ENCODE measurements at regions not wholly inside any gene's neighbourhood (a gene's known extent, or its start where the extent isn't known, plus 50 kb on each side); places are given as distances from the start of the nearest gene placed in this dataset.

GRCh38 chr13:97753942-97754670 lies 199.4 kb upstream of the IPO5 start:
- H2AK5ac ChIP-seq (ENCODE audit: low read depth, low read length), result no peak overlapping the region
- no peaks in the 10 kb centered on the region for H3K4me1 ChIP-seq (ENCODE audit: control insufficient read depth, insufficient read depth, low read length)
- H3K9ac ChIP-seq (ENCODE audit: low read depth, low read length), result no peak overlapping the region
- WGBS, 2 experiments (ENCODE audit: extremely low coverage in 2 of 2, insufficient read length in 1 of 2), result no CpG with 5 or more reads among the region's 5 CpGs
- H3K9me1 ChIP-seq (ENCODE audit: insufficient read depth, low read length), result no peaks in the 10 kb centered on the region
- no peak overlapping the region for H2BK20ac ChIP-seq (ENCODE audit: low read depth, low read length)
- H3K27me3 ChIP-seq (ENCODE audit: control insufficient read depth, insufficient read depth, low read length), result peaks cover 3% of the 10 kb centered on the region; the same call in 1 of the 2 replicates
- H2BK5ac ChIP-seq (ENCODE audit: low read depth, low read length, poor library complexity, severe bottlenecking), result no peak overlapping the region
- no peak overlapping the region for H2BK120ac ChIP-seq (ENCODE audit: low read depth, low read length)
- H3K4me3 ChIP-seq (ENCODE audit: insufficient read depth, low read depth, low read length), result no peak overlapping the region
- TF ChIP-seq FOS (IDR thresholded peaks at IDR 0.05; ENCODE audit: low read depth, low read length), result no peak
- TF ChIP-seq, protein P1, sequence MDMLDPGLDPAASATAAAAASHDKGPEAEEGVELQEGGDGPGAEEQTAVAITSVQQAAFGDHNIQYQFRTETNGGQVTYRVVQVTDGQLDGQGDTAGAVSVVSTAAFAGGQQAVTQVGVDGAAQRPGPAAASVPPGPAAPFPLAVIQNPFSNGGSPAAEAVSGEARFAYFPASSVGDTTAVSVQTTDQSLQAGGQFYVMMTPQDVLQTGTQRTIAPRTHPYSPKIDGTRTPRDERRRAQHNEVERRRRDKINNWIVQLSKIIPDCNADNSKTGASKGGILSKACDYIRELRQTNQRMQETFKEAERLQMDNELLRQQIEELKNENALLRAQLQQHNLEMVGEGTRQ (IDR thresholded peaks at IDR 0.05; ENCODE audit: low read depth, low read length), result no peak
- H4K8ac ChIP-seq (ENCODE audit: low read depth in 2 of 2, low read length in 2 of 2), result no peak overlapping the region
- no peaks in the 10 kb centered on the region for H3K9me3 ChIP-seq (ENCODE audit: control insufficient read depth, insufficient read depth, low read length)
- H3K18ac ChIP-seq (ENCODE audit: low read depth, low read length), result no peak overlapping the region
- no peak overlapping the region for H2BK15ac ChIP-seq (ENCODE audit: low read depth, low read length)
- H4K5ac ChIP-seq (ENCODE audit: low read depth, low read length), result no peak overlapping the region
- ChIA-PET POLR2A (ENCODE audit: unreplicated experiment) (no interaction called here), CTCF (no interaction called here)
- H3K27ac ChIP-seq (ENCODE audit: insufficient read depth, low read length), result no peak overlapping the region
- no peaks in the 10 kb centered on the region for H3K36me3 ChIP-seq (ENCODE audit: control insufficient read depth, insufficient read depth, low read length)
- no peak overlapping the region for H3K4ac ChIP-seq (ENCODE audit: low read depth, low read length)
- ATAC-seq (ENCODE audit: low read depth) (no peak), DNase-seq (no peak)
- no peak overlapping the region for H3K4me2 ChIP-seq (ENCODE audit: low read depth, low read length)
- H3K56ac ChIP-seq (ENCODE audit: extremely low read depth, insufficient read depth, low read length), result no peak overlapping the region
- dilution Hi-C loops (cut with HindIII; ENCODE audit: low sequenced_read_pairs, unreplicated experiment), result no loop called here
- no peaks in the 10 kb centered on the region for H3K79me1 ChIP-seq (ENCODE audit: low read depth in 1 of 2, low read length in 2 of 2)
- no peaks in the 10 kb centered on the region for H4K20me1 ChIP-seq (ENCODE audit: insufficient read depth, low read length)
- no peak overlapping the region for H3K23ac ChIP-seq (ENCODE audit: low read depth, low read length)
- in situ Hi-C loops (cut with MboI; ENCODE audit: low sequenced_read_pairs), result no loop called here
- intact Hi-C loops (cut with micrococcal nuclease), result no loop called here
- H2AFZ ChIP-seq (replicated peaks; ENCODE audit: low read length, poor library complexity), result no peak overlapping the region
- no peak overlapping the region for H3K14ac ChIP-seq (replicated peaks; ENCODE audit: low read depth, low read length)
- no peak overlapping the region for H4K91ac ChIP-seq (ENCODE audit: insufficient read depth, low read depth, low read length)
- H2AK9ac ChIP-seq (replicated peaks; ENCODE audit: low read depth, low read length, poor library complexity), result no peak overlapping the region
- BruUV-seq (replicated peaks), result no TSS peak
